ENCODE measurements at regions not wholly inside any gene's neighbourhood (a gene's known extent, or its start where the extent isn't known, plus 50 kb on each side); places are given as distances from the start of the nearest gene placed in this dataset.

GRCh38 chr3:101943029-101943428 lies 93.7 kb downstream of the NFKBIZ start:
- no peaks in the 10 kb centered on the region for H3K36me3 ChIP-seq
- no peak overlapping the region for H3K27ac ChIP-seq
- H3K9me3 ChIP-seq, result no peaks in the 10 kb centered on the region
- no peaks in the 10 kb centered on the region for H3K27me3 ChIP-seq
- no peak for DNase-seq (ENCODE audit: low spot score in 2 of 2)
- H3K4me3 ChIP-seq, result no peak overlapping the region
- H3K4me1 ChIP-seq, result peaks cover 27% of the 10 kb centered on the region
- no peak for TF ChIP-seq POLR2A (IDR thresholded peaks at IDR 0.05)
- no peak for TF ChIP-seq EP300 (IDR thresholded peaks at IDR 0.05)
- 42% methylated on average over 1 of the region's 1 CpG for WGBS

GRCh38 chr3:101944308-101944707 lies 95.0 kb downstream of the NFKBIZ start:
- 86% methylated on average over 3 of the region's 3 CpGs for WGBS
- Histone ChIP-seq H3K27ac (no peak overlapping the region), H3K36me3 (no peaks in the 10 kb centered on the region), H3K4me3 (no peak overlapping the region), H3K9me3 (no peaks in the 10 kb centered on the region), H3K4me1 (peaks cover 19% of the 10 kb centered on the region), H3K27me3 (no peaks in the 10 kb centered on the region)
- DNase-seq (ENCODE audit: low spot score in 2 of 2), result no peak
- TF ChIP-seq CTCF (IDR thresholded peaks at IDR 0.05) (no peak), EP300 (IDR thresholded peaks at IDR 0.05) (no peak), POLR2AphosphoS5 (IDR thresholded peaks at IDR 0.05) (no peak), POLR2A (IDR thresholded peaks at IDR 0.05) (no peak)

- DNase-seq (ENCODE audit: low spot score in 2 of 2), result no peak
- TF ChIP-seq CTCF (IDR thresholded peaks at IDR 0.05) (no peak), POLR2AphosphoS5 (IDR thresholded peaks at IDR 0.05) (no peak), POLR2A (IDR thresholded peaks at IDR 0.05) (no peak), EP300 (IDR thresholded peaks at IDR 0.05) (no peak)
These were observed 96.7 kb downstream of the NFKBIZ start for GRCh38 chr3:101945980-101946379.

GRCh38 chr3:101946906-101947305 lies 97.6 kb downstream of the NFKBIZ start:
- Histone ChIP-seq H3K36me3 (no peaks in the 10 kb centered on the region), H3K9me3 (no peaks in the 10 kb centered on the region), H3K4me1 (peaks cover 28% of the 10 kb centered on the region), H3K27ac (no peak overlapping the region), H3K27me3 (no peaks in the 10 kb centered on the region), H3K4me3 (no peak overlapping the region)
- DNase-seq (ENCODE audit: low spot score in 2 of 2), result no peak
- TF ChIP-seq CTCF (IDR thresholded peaks at IDR 0.05) (no peak), POLR2AphosphoS5 (IDR thresholded peaks at IDR 0.05) (no peak)
- WGBS, result 83% methylated on average over 3 of the region's 3 CpGs

More at GRCh38 chr3:101945980-101946379, 96.7 kb downstream of the NFKBIZ start:
- Histone ChIP-seq H3K27me3 (no peaks in the 10 kb centered on the region), H3K4me1 (peaks cover 21% of the 10 kb centered on the region), H3K36me3 (no peaks in the 10 kb centered on the region), H3K27ac (no peak overlapping the region), H3K4me3 (no peak overlapping the region), H3K9me3 (no peaks in the 10 kb centered on the region)

GRCh38 chr3:101950510-101950909 lies 101.2 kb downstream of the NFKBIZ start:
- WGBS, result 75% methylated on average over 4 of the region's 4 CpGs
- H3K36me3 ChIP-seq, result no peaks in the 10 kb centered on the region
- peak overlapping the region; percentile 52 for H3K27ac ChIP-seq
- no peak for TF ChIP-seq EP300 (IDR thresholded peaks at IDR 0.05)
- TF ChIP-seq POLR2AphosphoS5 (IDR thresholded peaks at IDR 0.05), result no peak
- no peak for TF ChIP-seq POLR2A (IDR thresholded peaks at IDR 0.05)
- TF ChIP-seq CTCF (IDR thresholded peaks at IDR 0.05), result no peak
- no peak for DNase-seq (ENCODE audit: low spot score in 2 of 2)
- no peak overlapping the region for H3K4me3 ChIP-seq
- H3K27me3 ChIP-seq, result no peaks in the 10 kb centered on the region
- H3K9me3 ChIP-seq, result no peaks in the 10 kb centered on the region
- peaks cover 20% of the 10 kb centered on the region for H3K4me1 ChIP-seq
